Heart left ventricle (tissue), 16 donors: ENCODE measurements at regions not wholly inside any gene's neighbourhood (a gene's known extent, or its start where the extent isn't known, plus 50 kb on each side); places are given as distances from the start of the nearest gene placed in this dataset.

Source experiments
- ATAC-seq, 4 donors: fragments of 200-7000 bp; cut with Tn5 transposase; one replicate each; pipeline ENCODE4 v1.9.1; 2020 to 2022; ENCODE audit warnings: moderate library complexity in 4 of 4, mild to moderate bottlenecking in 3 of 4, moderate number of reproducible peaks in 1 of 4
- DNase-seq, 5 donors: peaks; one replicate each; pipeline ENCODE4 v3.0.0-alpha.2; 2020
- H3K27ac ChIP-seq, 12 donors: fragments of 200-600 bp; sonication (generic) in 4 of 12; one replicate each; pipeline versions ENCODE4 v1.5.0 to v1.8.0; 2016 to 2022; ENCODE audit warnings: mild to moderate bottlenecking in 2 of 12
- H3K27me3 ChIP-seq, 9 donors: fragments of 200-600 bp; sonication (generic) in 2 of 9; one replicate each; pipeline versions ENCODE4 v1.5.1 to v1.8.0; 2016 to 2022; ENCODE audit warnings: mild to moderate bottlenecking in 3 of 9
- H3K36me3 ChIP-seq, 9 donors: fragments of 200-600 bp; sonication (generic) in 2 of 9; one replicate each; pipeline versions ENCODE4 v1.5.0 to v1.8.0; 2018 to 2022; ENCODE audit warnings: mild to moderate bottlenecking in 2 of 9
- H3K4me1 ChIP-seq, 12 donors: fragments of 200-600 bp; sonication (generic) in 4 of 12; one replicate each; pipeline versions ENCODE4 v1.5.0 to v1.8.0; 2016 to 2022; ENCODE audit warnings: mild to moderate bottlenecking in 3 of 12
- H3K4me3 ChIP-seq, 12 donors: fragments of 200-600 bp; sonication (generic) in 4 of 12; one replicate each; pipeline versions ENCODE4 v1.5.0 to v1.8.0; 2017 to 2022; ENCODE audit warnings: mild to moderate bottlenecking in 9 of 12, moderate library complexity in 4 of 12
- H3K9me3 ChIP-seq, 12 donors: fragments of 200-600 bp; sonication (generic) in 4 of 12; one replicate each; pipeline versions ENCODE4 v1.5.0 to v1.8.0; 2016 to 2022; ENCODE audit warnings: mild to moderate bottlenecking in 1 of 12
- POLR2A ChIP-seq, 2 donors: fragments of 450-650 bp; IDR thresholded peaks; one replicate each; pipeline ENCODE4 v1.6.1; 2017; ENCODE audit warnings: antibody characterized with exemption in 2 of 2, mild to moderate bottlenecking in 2 of 2, moderate library complexity in 2 of 2
- WGBS, 4 donors: extraction: QIAGEN DNeasy Blood & Tissue Kit in 2 of 4; methylation state at CpG; one replicate each; pipeline versions ENCODE4 v1.1.5 to v1.1.7; 2013 to 2018; 5-methylcytosine and 5-hydroxymethylcytosine counted together
- intact Hi-C, 10 donors: fragments of 100-400 bp; cut with DNase I; formaldehyde crosslinking; loops; one replicate each; pipeline versions ENCODE4 v1.11.1 to v1.14.2; 2022
- TF ChIP-seq, protein P1 (sequence below), 12 donors: fragments of 200-600 bp; sonication (generic) in 4 of 12; IDR thresholded peaks; one replicate each; pipeline versions ENCODE4 v1.5.0 to v1.8.0; 2018 to 2022; ENCODE audit warnings: antibody characterized with exemption in 12 of 12, mild to moderate bottlenecking in 5 of 12
- donor health status: ischemic (EF 13 %, LVEDD 7.1; RV severe dilation, severe dysfunction).
- donor health status: healthy with polysubstance abuse.
- donor health status: DM: no; HTN: yes; CAD: no.
- donor health status: DM: no; HTN: no; CAD: no.
- donor health status: ischemic (EF 25% LVEDD 6.9; RV normal size, moderate dysfunction).
- donor health status: ischemic (EF 25% LVEDD 5.7; RV mildly dilated, moderate dysfunction).
- donor health status: healthy.
- donor health status: DM: yes; HTN: yes; CAD: no.
- donor health status: ischemic (EF 35%, LVEDD 5.7; RV mildly dilated, moderate dysfunction).
- donor health status: nonischemic (EF 11% LVEDD 7.7; RV severe dilation, severe dysfunction).
- donor health status: DM: yes; HTN: yes; CAD: no.
- donor health status: PGD.
- donor health status: ischemic (EF 29% LVEDD 5.4; RV normal size, mild dysfunction).
- donor health status: nonischemic (EF 23%, LVEDD 6.1; RV moderate dilation, normal function).

DNA sequence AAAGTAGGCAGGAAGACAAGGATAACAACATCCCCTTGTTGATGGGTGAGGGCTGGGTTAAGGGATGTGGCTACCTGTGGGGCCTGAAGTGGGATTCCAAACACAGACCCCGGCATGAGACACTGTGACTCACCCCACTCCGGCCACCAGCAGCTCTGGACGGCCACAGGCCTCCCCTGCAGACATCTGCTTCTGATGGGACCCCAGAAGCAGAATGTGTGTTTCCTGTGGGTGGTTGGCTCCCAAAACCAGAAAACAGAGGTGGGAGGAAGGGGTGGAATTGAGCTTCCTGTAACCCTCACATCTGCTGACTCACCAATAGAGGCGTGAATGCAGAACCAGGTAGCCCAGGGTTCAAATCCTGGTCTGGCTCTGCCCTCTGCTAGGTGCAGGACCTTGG lies 216.6 kb upstream of the PWP1 start:
- DNase-seq (no peak), ATAC-seq (no peak)
- TF ChIP-seq POLR2A (IDR thresholded peaks at IDR 0.05) = no peak
- TF ChIP-seq, protein P1, sequence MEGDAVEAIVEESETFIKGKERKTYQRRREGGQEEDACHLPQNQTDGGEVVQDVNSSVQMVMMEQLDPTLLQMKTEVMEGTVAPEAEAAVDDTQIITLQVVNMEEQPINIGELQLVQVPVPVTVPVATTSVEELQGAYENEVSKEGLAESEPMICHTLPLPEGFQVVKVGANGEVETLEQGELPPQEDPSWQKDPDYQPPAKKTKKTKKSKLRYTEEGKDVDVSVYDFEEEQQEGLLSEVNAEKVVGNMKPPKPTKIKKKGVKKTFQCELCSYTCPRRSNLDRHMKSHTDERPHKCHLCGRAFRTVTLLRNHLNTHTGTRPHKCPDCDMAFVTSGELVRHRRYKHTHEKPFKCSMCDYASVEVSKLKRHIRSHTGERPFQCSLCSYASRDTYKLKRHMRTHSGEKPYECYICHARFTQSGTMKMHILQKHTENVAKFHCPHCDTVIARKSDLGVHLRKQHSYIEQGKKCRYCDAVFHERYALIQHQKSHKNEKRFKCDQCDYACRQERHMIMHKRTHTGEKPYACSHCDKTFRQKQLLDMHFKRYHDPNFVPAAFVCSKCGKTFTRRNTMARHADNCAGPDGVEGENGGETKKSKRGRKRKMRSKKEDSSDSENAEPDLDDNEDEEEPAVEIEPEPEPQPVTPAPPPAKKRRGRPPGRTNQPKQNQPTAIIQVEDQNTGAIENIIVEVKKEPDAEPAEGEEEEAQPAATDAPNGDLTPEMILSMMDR (IDR thresholded peaks at IDR 0.05) = no peak
- Histone ChIP-seq H3K9me3 (no peaks in the 10 kb centered on the region), H3K36me3 (no peaks in the 10 kb centered on the region), H3K4me3 (no peak overlapping the region), H3K27ac (no peak overlapping the region), H3K4me1 (peaks cover 0 to 3% (median 0%) of the 10 kb centered on the region in 12 donors), H3K27me3 (no peaks in the 10 kb centered on the region)
- intact Hi-C loops = no loop called here
- 53 to 78% (median 72%) methylated on average over 4 of the region's 4 CpGs for WGBS, 4 donors

DNA sequence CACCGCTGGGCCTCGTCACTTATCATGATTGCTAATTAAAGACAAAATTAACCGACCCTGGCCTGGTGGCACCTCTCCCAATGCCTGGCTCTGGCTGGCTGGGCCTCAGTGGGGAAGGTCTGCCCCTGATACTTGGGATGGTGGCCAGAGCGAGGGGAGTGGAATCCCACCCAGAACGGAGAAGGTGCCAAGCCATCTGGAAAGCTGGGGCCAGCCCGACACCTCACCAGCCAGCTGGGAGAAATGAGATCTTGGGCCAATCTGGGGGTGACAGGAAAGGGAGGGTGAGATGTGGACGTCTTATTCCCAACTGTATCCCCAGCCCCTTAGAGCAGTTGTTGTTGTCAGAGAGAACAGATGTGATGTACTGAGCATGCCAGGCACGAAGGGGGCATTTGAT lies 215.0 kb upstream of the PWP1 start:
- WGBS, 4 donors = 60 to 70% (median 67%) methylated on average over 8 of the region's 8 CpGs
- ATAC-seq (no peak), DNase-seq (no peak)
- no peak overlapping the region for H3K27ac ChIP-seq
- no peaks in the 10 kb centered on the region for H3K36me3 ChIP-seq
- intact Hi-C loops = no loop called here
- no peak overlapping the region for H3K4me3 ChIP-seq
- TF ChIP-seq, protein P1 (IDR thresholded peaks at IDR 0.05) = no peak
- no peak for TF ChIP-seq POLR2A (IDR thresholded peaks at IDR 0.05)
- H3K4me1 ChIP-seq = peaks cover 0 to 3% (median 0%) of the 10 kb centered on the region in 12 donors
- H3K27me3 ChIP-seq = peaks cover 0 to 1% (median 0%) of the 10 kb centered on the region in 9 donors
- H3K9me3 ChIP-seq = no peaks in the 10 kb centered on the region

DNA sequence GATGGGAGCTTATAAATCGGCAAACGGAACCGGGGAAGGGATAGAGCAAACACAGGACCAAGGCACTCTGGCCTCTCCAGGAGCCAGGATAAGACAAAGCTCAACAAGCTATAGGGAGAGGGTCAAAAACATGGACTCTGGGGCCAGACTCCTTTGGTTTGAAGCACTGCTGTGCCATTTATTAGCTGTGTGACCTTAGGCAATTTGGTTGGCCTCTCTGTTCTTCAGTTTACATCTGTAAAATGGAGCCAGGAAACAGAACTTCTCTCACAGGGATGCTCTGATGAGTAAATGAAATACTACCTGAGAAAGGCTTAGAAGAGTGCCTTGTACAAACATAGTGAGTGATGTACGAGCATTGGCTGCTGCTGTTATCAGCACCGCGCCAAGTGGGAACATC lies 213.3 kb upstream of the PWP1 start:
- WGBS, 4 donors = 84 to 92% (median 90%) methylated on average over 6 of the region's 6 CpGs
- DNase-seq (no peak), ATAC-seq (no peak)
- H3K4me1 ChIP-seq = peaks cover 0 to 3% (median 0%) of the 10 kb centered on the region in 12 donors
- H3K27me3 ChIP-seq = peaks cover 0 to 3% (median 0%) of the 10 kb centered on the region in 9 donors
- TF ChIP-seq, protein P1 (IDR thresholded peaks at IDR 0.05) = no peak
- no peak for TF ChIP-seq POLR2A (IDR thresholded peaks at IDR 0.05)
- H3K36me3 ChIP-seq = no peaks in the 10 kb centered on the region
- H3K9me3 ChIP-seq = no peaks in the 10 kb centered on the region
- H3K4me3 ChIP-seq = no peak overlapping the region
- intact Hi-C loops = no loop called here
- no peak overlapping the region for H3K27ac ChIP-seq

DNA sequence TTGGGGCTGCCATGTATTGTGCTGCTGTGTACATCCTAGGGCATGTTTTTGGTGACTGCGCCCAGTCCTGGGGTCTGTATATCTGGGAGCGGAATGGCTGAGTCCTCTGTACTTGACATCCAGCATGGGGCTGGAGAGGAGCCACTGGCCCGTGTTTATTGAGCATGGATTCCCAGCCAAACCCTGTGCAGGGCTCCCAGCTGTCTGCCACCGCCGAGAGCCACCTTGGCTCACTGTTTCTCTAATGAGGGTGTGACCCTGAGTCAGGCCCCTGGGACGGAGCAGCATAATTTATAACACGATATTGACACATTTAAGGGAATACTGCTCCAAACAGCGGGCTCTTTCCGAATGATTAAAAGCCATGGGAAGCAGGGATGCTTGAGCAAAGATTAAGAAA lies 211.5 kb upstream of the PWP1 start:
- WGBS, 4 donors = 81 to 91% (median 89%) methylated on average over 5 to 9 of the region's 9 CpGs
- intact Hi-C loops = no loop called here
- ATAC-seq = no peak

More for the DNA sequence above, 211.5 kb upstream of the PWP1 start:
- no peak overlapping the region for H3K27ac ChIP-seq
- DNase-seq = no peak
- H3K27me3 ChIP-seq = peaks cover 0 to 3% (median 0%) of the 10 kb centered on the region in 9 donors
- no peak overlapping the region for H3K4me3 ChIP-seq
- H3K4me1 ChIP-seq = no peaks in the 10 kb centered on the region
- TF ChIP-seq, protein P1 (IDR thresholded peaks at IDR 0.05) = no peak
- TF ChIP-seq POLR2A (IDR thresholded peaks at IDR 0.05) = no peak
- no peaks in the 10 kb centered on the region for H3K9me3 ChIP-seq
- H3K36me3 ChIP-seq = no peaks in the 10 kb centered on the region
